WTC11 (cell line): ENCODE measurements at regions not wholly inside any gene's neighbourhood (a gene's known extent, or its start where the extent isn't known, plus 50 kb on each side); places are given as distances from the start of the nearest gene placed in this dataset.
A peak's percentile ranks its signal among the peaks of the same experiment; 100 is the strongest.

Experiments
- ATAC-seq: fragments of 200-7000 bp; cut with Tn5 transposase; 2 replicates; pipeline ENCODE4 v1.10.0; 2021; ENCODE audit warnings: mild to moderate bottlenecking, moderate library complexity
- CTCF ChIA-PET: fragments of 300-600 bp; sonication (Branson Sonifier 250); formaldehyde crosslinking; loops from one replicate; lab custom pipeline; 2021; ENCODE audit warnings: antibody characterized with exemption; lab: Charles Lee
- POLR2A ChIA-PET: fragments of 350-600 bp; sonication (Branson Sonifier 250); formaldehyde crosslinking; loops from one replicate; lab custom pipeline; 2021; ENCODE audit warnings: antibody characterized with exemption; lab: Charles Lee
- DNase-seq: peaks from one replicate; pipeline ENCODE4 v3.0.0; 2021; ENCODE audit warnings: low spot score
- H3K27ac Mint-ChIP-seq: 2 replicates; pipeline ENCODE4 v1.8.0; 2021; ENCODE audit warnings: mixed read lengths
- H3K27me3 Mint-ChIP-seq: 2 replicates; pipeline ENCODE4 v1.8.0; 2021; ENCODE audit warnings: low read depth, mild to moderate bottlenecking, moderate library complexity, mixed read lengths
- H3K36me3 Mint-ChIP-seq: 2 replicates; pipeline ENCODE4 v1.8.0; 2021; ENCODE audit warnings: mixed read lengths
- H3K4me1 Mint-ChIP-seq: 2 replicates; pipeline ENCODE4 v1.8.0; 2022; ENCODE audit warnings: mixed read lengths
- H3K4me3 Mint-ChIP-seq: 2 replicates; pipeline ENCODE4 v1.8.0; 2021; ENCODE audit warnings: mild to moderate bottlenecking, moderate library complexity, mixed read lengths
- H3K9me3 Mint-ChIP-seq: 2 replicates; pipeline ENCODE4 v1.8.0; 2021; ENCODE audit warnings: mixed read lengths
- GRHL2 ChIP-seq: fragments of 250-450 bp; sonication (Bioruptor Pico); IDR thresholded peaks from 2 replicates; pipeline ENCODE4 v1.8.0; 2022; ENCODE audit warnings: mild to moderate bottlenecking, moderate library complexity; ENCODE audit not compliant: insufficient replicate concordance, severe bottlenecking
- IRF2 ChIP-seq: sonication (generic); formaldehyde crosslinking; IDR thresholded peaks from 2 replicates; pipeline ENCODE4 v1.8.0; 2022; ENCODE audit warnings: low read depth, missing genetic modification reagents, borderline replicate concordance
- MXD4 ChIP-seq: fragments of 250-450 bp; sonication (Bioruptor Pico); IDR thresholded peaks from 2 replicates; pipeline ENCODE4 v1.8.0; 2021; ENCODE audit warnings: mild to moderate bottlenecking, moderate library complexity, borderline replicate concordance
- MYBL2 ChIP-seq: sonication (generic); formaldehyde crosslinking; IDR thresholded peaks from 2 replicates; pipeline ENCODE4 v1.8.1; 2023; ENCODE audit warnings: mild to moderate bottlenecking, moderate library complexity, missing genetic modification reagents
- NFYB ChIP-seq: sonication (generic); formaldehyde crosslinking; conservative IDR thresholded peaks from 2 replicates; pipeline ENCODE4 v1.8.0; 2022; ENCODE audit warnings: low read depth, missing genetic modification reagents
- NR1H2 ChIP-seq: sonication (generic); formaldehyde crosslinking; IDR thresholded peaks from 2 replicates; pipeline ENCODE4 v1.9.0; 2021; ENCODE audit warnings: mild to moderate bottlenecking, moderate library complexity, missing genetic modification reagents
- RELA ChIP-seq: sonication (generic); formaldehyde crosslinking; IDR thresholded peaks from 2 replicates; pipeline ENCODE4 v1.8.1; 2022; ENCODE audit warnings: missing genetic modification reagents, mild to moderate bottlenecking, borderline replicate concordance
- SMAD3 ChIP-seq: sonication (generic); formaldehyde crosslinking; IDR thresholded peaks from 2 replicates; pipeline ENCODE4 v1.8.0; 2022; ENCODE audit warnings: missing genetic modification reagents, mild to moderate bottlenecking, borderline replicate concordance
- SOX15 ChIP-seq: fragments of 250-450 bp; sonication (Bioruptor Pico); IDR thresholded peaks from 2 replicates; pipeline ENCODE4 v1.9.0; 2021; ENCODE audit warnings: mild to moderate bottlenecking
- TEAD1 ChIP-seq: sonication (generic); formaldehyde crosslinking; IDR thresholded peaks from 2 replicates; pipeline ENCODE4 v1.8.0; 2022; ENCODE audit warnings: mild to moderate bottlenecking, missing genetic modification reagents
- ZBTB21 ChIP-seq: sonication (generic); formaldehyde crosslinking; IDR thresholded peaks from 2 replicates; pipeline ENCODE4 v1.8.1; 2023; ENCODE audit warnings: mild to moderate bottlenecking, missing genetic modification reagents, borderline replicate concordance
- ZNF396 ChIP-seq: fragments of 250-450 bp; sonication (Bioruptor Pico); IDR thresholded peaks from 2 replicates; pipeline ENCODE4 v1.8.0; 2021; ENCODE audit warnings: mild to moderate bottlenecking, moderate library complexity, borderline replicate concordance
- TF ChIP-seq, protein P1 (sequence below): sonication (generic); formaldehyde crosslinking; IDR thresholded peaks from 2 replicates; pipeline ENCODE4 v1.8.1; 2023; ENCODE audit warnings: mild to moderate bottlenecking, missing genetic modification reagents, moderate library complexity
- TF ChIP-seq, protein P2 (sequence below): sonication (generic); formaldehyde crosslinking; IDR thresholded peaks from 2 replicates; pipeline ENCODE4 v1.8.0; 2022; ENCODE audit warnings: missing genetic modification reagents
- TF ChIP-seq, protein P3 (sequence below): sonication (generic); formaldehyde crosslinking; conservative IDR thresholded peaks from 2 replicates; pipeline ENCODE4 v1.8.1; 2023; ENCODE audit warnings: mild to moderate bottlenecking, low read depth, missing genetic modification reagents, moderate library complexity
- TF ChIP-seq, protein P4 (sequence below): fragments of 200-600 bp; IDR thresholded peaks from 2 replicates; pipeline ENCODE4 v1.8.0; 2022; ENCODE audit warnings: antibody characterized with exemption
- TF ChIP-seq, protein P5 (sequence below): sonication (generic); formaldehyde crosslinking; IDR thresholded peaks from 2 replicates; pipeline ENCODE4 v1.8.0; 2023; ENCODE audit warnings: mild to moderate bottlenecking, missing genetic modification reagents
- TF ChIP-seq, protein P6 (sequence below): sonication (generic); formaldehyde crosslinking; IDR thresholded peaks from 2 replicates; pipeline ENCODE4 v1.8.0; 2022; ENCODE audit warnings: mild to moderate bottlenecking, missing genetic modification reagents
- TF ChIP-seq, protein P7 (sequence below): fragments of 250-450 bp; sonication (Bioruptor Pico); IDR thresholded peaks from 2 replicates; pipeline ENCODE4 v1.9.0; 2021; ENCODE audit warnings: mild to moderate bottlenecking

DNA sequence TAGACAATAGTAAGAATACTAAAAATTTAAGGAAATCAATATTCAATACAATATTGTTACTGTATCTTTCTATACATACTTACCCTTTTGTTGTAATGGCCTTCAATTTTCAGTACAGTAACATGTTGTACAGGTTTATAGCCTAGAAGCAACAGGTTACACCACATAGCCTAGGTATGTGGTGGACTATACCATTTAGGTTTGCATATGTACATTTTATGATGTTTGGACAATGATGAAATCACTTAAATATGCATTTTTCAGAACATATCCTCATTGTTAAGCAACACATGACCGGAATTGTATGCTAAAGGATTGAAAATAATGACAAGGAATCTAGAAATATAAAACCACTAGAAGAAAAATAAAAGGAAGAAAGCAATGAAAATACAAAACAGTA, 611.4 kb downstream of the DACH1 start:
- DNase-seq (no peak), ATAC-seq (no peak)
- no peaks in the 10 kb centered on the region for H3K9me3 Mint-ChIP-seq
- H3K27ac Mint-ChIP-seq = no peak overlapping the region
- TF ChIP-seq, protein P1, sequence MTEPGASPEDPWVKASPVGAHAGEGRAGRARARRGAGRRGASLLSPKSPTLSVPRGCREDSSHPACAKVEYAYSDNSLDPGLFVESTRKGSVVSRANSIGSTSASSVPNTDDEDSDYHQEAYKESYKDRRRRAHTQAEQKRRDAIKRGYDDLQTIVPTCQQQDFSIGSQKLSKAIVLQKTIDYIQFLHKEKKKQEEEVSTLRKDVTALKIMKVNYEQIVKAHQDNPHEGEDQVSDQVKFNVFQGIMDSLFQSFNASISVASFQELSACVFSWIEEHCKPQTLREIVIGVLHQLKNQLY (CRISPR knock-in tag) = no peak
- TF ChIP-seq, protein P2, sequence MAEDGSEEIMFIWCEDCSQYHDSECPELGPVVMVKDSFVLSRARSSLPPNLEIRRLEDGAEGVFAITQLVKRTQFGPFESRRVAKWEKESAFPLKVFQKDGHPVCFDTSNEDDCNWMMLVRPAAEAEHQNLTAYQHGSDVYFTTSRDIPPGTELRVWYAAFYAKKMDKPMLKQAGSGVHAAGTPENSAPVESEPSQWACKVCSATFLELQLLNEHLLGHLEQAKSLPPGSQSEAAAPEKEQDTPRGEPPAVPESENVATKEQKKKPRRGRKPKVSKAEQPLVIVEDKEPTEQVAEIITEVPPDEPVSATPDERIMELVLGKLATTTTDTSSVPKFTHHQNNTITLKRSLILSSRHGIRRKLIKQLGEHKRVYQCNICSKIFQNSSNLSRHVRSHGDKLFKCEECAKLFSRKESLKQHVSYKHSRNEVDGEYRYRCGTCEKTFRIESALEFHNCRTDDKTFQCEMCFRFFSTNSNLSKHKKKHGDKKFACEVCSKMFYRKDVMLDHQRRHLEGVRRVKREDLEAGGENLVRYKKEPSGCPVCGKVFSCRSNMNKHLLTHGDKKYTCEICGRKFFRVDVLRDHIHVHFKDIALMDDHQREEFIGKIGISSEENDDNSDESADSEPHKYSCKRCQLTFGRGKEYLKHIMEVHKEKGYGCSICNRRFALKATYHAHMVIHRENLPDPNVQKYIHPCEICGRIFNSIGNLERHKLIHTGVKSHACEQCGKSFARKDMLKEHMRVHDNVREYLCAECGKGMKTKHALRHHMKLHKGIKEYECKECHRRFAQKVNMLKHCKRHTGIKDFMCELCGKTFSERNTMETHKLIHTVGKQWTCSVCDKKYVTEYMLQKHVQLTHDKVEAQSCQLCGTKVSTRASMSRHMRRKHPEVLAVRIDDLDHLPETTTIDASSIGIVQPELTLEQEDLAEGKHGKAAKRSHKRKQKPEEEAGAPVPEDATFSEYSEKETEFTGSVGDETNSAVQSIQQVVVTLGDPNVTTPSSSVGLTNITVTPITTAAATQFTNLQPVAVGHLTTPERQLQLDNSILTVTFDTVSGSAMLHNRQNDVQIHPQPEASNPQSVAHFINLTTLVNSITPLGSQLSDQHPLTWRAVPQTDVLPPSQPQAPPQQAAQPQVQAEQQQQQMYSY (CRISPR knock-in tag) = no peak
- TF ChIP-seq SMAD3 (CRISPR knock-in tag) (no peak), ZBTB21 (no peak), NR1H2 (CRISPR knock-in tag) (no peak), MYBL2 (CRISPR knock-in tag) (no peak)
- TF ChIP-seq, all 79 proteins: peak for 0
- H3K4me3 Mint-ChIP-seq = no peak overlapping the region
- POLR2A ChIA-PET = no interaction called here
- peaks cover 12% of the 10 kb centered on the region for H3K4me1 Mint-ChIP-seq
- CTCF ChIA-PET = no interaction called here
- no peaks in the 10 kb centered on the region for H3K36me3 Mint-ChIP-seq
- H3K27me3 Mint-ChIP-seq = no peaks in the 10 kb centered on the region

DNA sequence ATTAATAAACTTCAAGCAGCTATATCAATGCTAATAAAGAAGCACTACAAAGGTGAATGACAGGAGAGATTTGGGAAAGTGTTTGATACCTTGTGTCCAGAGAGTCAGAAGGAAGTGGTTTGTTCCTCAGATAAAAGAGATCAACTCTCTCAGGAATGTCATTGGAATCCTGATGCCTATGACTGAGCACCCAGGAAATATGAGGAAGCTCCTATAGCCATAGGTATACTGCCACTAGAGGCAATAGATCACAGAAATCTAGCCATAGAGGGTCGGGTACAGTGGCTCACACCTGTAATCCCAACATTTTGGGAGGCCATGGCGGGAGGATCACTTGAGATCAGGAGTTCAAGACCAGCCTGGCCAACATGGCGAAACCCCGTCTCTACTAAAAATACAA, 612.6 kb downstream of the DACH1 start:
- H3K36me3 Mint-ChIP-seq = no peaks in the 10 kb centered on the region
- no peak for DNase-seq
- H3K27me3 Mint-ChIP-seq = no peaks in the 10 kb centered on the region
- ChIA-PET CTCF (interaction anchor here (1.0 to 1.1 kb wide), 2 partner anchors 9 to 294 kb away, joined by 4 read pairs; no protein-coding TSS in a partner anchor), POLR2A (no interaction called here)
- TF ChIP-seq IRF2 (CRISPR knock-in tag) = no peak
- TF ChIP-seq, protein P3, sequence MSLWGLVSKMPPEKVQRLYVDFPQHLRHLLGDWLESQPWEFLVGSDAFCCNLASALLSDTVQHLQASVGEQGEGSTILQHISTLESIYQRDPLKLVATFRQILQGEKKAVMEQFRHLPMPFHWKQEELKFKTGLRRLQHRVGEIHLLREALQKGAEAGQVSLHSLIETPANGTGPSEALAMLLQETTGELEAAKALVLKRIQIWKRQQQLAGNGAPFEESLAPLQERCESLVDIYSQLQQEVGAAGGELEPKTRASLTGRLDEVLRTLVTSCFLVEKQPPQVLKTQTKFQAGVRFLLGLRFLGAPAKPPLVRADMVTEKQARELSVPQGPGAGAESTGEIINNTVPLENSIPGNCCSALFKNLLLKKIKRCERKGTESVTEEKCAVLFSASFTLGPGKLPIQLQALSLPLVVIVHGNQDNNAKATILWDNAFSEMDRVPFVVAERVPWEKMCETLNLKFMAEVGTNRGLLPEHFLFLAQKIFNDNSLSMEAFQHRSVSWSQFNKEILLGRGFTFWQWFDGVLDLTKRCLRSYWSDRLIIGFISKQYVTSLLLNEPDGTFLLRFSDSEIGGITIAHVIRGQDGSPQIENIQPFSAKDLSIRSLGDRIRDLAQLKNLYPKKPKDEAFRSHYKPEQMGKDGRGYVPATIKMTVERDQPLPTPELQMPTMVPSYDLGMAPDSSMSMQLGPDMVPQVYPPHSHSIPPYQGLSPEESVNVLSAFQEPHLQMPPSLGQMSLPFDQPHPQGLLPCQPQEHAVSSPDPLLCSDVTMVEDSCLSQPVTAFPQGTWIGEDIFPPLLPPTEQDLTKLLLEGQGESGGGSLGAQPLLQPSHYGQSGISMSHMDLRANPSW (CRISPR knock-in tag) = no peak
- TF ChIP-seq NFYB (CRISPR knock-in tag) = no peak
- TF ChIP-seq, protein P4, sequence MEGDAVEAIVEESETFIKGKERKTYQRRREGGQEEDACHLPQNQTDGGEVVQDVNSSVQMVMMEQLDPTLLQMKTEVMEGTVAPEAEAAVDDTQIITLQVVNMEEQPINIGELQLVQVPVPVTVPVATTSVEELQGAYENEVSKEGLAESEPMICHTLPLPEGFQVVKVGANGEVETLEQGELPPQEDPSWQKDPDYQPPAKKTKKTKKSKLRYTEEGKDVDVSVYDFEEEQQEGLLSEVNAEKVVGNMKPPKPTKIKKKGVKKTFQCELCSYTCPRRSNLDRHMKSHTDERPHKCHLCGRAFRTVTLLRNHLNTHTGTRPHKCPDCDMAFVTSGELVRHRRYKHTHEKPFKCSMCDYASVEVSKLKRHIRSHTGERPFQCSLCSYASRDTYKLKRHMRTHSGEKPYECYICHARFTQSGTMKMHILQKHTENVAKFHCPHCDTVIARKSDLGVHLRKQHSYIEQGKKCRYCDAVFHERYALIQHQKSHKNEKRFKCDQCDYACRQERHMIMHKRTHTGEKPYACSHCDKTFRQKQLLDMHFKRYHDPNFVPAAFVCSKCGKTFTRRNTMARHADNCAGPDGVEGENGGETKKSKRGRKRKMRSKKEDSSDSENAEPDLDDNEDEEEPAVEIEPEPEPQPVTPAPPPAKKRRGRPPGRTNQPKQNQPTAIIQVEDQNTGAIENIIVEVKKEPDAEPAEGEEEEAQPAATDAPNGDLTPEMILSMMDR = no peak
- TF ChIP-seq MXD4 (CRISPR knock-in tag) = no peak
- TF ChIP-seq GRHL2 = no peak
- TF ChIP-seq SOX15 (CRISPR knock-in tag) = no peak
- TF ChIP-seq TEAD1 (CRISPR knock-in tag) = no peak
- no peak for TF ChIP-seq ZNF396 (CRISPR knock-in tag)
- TF ChIP-seq, protein P5, sequence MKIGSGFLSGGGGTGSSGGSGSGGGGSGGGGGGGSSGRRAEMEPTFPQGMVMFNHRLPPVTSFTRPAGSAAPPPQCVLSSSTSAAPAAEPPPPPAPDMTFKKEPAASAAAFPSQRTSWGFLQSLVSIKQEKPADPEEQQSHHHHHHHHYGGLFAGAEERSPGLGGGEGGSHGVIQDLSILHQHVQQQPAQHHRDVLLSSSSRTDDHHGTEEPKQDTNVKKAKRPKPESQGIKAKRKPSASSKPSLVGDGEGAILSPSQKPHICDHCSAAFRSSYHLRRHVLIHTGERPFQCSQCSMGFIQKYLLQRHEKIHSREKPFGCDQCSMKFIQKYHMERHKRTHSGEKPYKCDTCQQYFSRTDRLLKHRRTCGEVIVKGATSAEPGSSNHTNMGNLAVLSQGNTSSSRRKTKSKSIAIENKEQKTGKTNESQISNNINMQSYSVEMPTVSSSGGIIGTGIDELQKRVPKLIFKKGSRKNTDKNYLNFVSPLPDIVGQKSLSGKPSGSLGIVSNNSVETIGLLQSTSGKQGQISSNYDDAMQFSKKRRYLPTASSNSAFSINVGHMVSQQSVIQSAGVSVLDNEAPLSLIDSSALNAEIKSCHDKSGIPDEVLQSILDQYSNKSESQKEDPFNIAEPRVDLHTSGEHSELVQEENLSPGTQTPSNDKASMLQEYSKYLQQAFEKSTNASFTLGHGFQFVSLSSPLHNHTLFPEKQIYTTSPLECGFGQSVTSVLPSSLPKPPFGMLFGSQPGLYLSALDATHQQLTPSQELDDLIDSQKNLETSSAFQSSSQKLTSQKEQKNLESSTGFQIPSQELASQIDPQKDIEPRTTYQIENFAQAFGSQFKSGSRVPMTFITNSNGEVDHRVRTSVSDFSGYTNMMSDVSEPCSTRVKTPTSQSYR = no peak
- TF ChIP-seq RELA (CRISPR knock-in tag) = no peak
- TF ChIP-seq, protein P6, sequence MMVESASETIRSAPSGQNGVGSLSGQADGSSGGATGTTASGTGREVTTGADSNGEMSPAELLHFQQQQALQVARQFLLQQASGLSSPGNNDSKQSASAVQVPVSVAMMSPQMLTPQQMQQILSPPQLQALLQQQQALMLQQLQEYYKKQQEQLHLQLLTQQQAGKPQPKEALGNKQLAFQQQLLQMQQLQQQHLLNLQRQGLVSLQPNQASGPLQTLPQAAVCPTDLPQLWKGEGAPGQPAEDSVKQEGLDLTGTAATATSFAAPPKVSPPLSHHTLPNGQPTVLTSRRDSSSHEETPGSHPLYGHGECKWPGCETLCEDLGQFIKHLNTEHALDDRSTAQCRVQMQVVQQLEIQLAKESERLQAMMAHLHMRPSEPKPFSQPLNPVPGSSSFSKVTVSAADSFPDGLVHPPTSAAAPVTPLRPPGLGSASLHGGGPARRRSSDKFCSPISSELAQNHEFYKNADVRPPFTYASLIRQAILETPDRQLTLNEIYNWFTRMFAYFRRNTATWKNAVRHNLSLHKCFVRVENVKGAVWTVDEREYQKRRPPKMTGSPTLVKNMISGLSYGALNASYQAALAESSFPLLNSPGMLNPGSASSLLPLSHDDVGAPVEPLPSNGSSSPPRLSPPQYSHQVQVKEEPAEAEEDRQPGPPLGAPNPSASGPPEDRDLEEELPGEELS (CRISPR knock-in tag) = no peak
- TF ChIP-seq, protein P7, sequence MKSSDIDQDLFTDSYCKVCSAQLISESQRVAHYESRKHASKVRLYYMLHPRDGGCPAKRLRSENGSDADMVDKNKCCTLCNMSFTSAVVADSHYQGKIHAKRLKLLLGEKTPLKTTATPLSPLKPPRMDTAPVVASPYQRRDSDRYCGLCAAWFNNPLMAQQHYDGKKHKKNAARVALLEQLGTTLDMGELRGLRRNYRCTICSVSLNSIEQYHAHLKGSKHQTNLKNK (CRISPR knock-in tag) = no peak
- TF ChIP-seq, protein P1 (CRISPR knock-in tag) = no peak
- H3K4me3 Mint-ChIP-seq = no peak overlapping the region
- peak; percentile 95 for ATAC-seq
- H3K27ac Mint-ChIP-seq = no peak overlapping the region
- no peaks in the 10 kb centered on the region for H3K9me3 Mint-ChIP-seq
- peaks cover 21% of the 10 kb centered on the region for H3K4me1 Mint-ChIP-seq
